Activated naive CD8-positive, alpha-beta T cell treated with anti-CD3 and anti-CD28 coated beads, Interleukin-2, amount 50 U/mL, for 24 hours (primary cell): ENCODE measurements at regions not wholly inside any gene's neighbourhood (a gene's known extent, or its start where the extent isn't known, plus 50 kb on each side); places are given as distances from the start of the nearest gene placed in this dataset.

Experiments used
- ATAC-seq: fragments of 150-1000 bp; cut with Tn5 transposase; one replicate; pipeline ENCODE4 v1.10.0; 2021
- DNase-seq: peaks from one replicate; pipeline ENCODE4 v3.0.0; 2021
- H3K27ac Mint-ChIP-seq: one replicate; pipeline ENCODE4 v1.8.0; 2021; ENCODE audit warnings: mild to moderate bottlenecking, mixed read lengths
- H3K27me3 Mint-ChIP-seq: one replicate; pipeline ENCODE4 v1.8.0; 2021; ENCODE audit warnings: mixed read lengths
- H3K36me3 Mint-ChIP-seq: one replicate; pipeline ENCODE4 v1.8.0; 2021; ENCODE audit warnings: low read depth, mixed read lengths
- H3K4me1 Mint-ChIP-seq: one replicate; pipeline ENCODE4 v1.8.0; 2021; ENCODE audit warnings: mixed read lengths
- H3K4me3 Mint-ChIP-seq: one replicate; pipeline ENCODE4 v1.8.0; 2021; ENCODE audit warnings: mild to moderate bottlenecking, moderate library complexity, mixed read lengths
- H3K9me3 Mint-ChIP-seq: one replicate; pipeline ENCODE4 v1.8.0; 2021; ENCODE audit warnings: mixed read lengths

DNA sequence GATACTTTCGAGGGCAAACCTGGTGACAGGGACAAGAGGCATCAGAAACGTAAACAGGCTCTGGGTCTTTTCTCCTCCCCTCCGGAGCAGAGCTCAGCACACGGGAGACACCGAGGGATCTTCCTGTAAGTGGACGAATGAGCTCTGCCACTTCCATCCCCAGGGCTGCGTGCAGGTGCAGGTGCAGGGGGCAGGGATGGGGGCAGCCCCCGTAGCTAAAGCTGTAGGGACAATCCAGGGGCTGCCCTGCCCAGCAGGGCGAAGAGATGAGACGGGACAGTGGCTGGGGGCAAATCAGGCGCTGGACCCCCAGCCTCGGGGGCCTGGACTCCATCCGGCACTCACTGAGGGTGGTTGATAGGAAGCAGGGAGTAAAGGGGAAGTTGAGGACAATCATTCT lies 505.4 kb downstream of the BRD1 start:
- no peak overlapping the region for H3K27ac Mint-ChIP-seq
- no peaks in the 10 kb centered on the region for H3K36me3 Mint-ChIP-seq
- H3K9me3 Mint-ChIP-seq, result peaks cover 6% of the 10 kb centered on the region
- ATAC-seq (no peak), DNase-seq (no peak)
- H3K4me3 Mint-ChIP-seq, result no peak overlapping the region
- no peaks in the 10 kb centered on the region for H3K4me1 Mint-ChIP-seq
- peaks cover 22% of the 10 kb centered on the region for H3K27me3 Mint-ChIP-seq

DNA sequence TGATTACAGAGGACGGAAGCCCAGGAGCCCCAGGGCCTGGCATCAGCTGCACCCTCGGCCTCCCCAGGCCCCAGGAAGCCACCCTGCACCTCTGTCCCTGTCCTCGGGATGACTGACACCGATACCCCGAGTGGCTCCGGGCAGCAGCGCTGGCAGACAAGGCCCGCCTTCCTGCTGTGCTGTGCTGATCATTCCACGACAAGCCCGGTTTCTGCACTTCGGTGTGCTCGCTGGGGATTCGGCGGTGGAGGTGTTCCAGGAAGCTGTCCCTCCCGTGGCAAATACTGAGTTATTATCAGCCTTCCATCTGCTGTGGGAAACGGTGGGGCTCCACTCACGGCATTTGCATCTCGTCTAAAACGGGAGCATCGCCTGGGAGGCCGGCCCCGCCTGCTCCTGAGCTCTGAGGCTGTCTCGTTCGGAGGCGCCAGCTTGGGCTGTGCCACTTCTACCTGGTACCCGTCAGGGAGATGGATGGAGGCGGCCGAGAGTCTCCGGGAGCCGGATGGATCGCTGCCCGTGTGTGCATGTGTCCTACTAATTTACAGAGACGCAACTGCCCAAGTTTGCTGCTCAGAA lies 506.1 kb downstream of the BRD1 start:
- no peaks in the 10 kb centered on the region for H3K4me1 Mint-ChIP-seq
- H3K4me3 Mint-ChIP-seq, result no peak overlapping the region
- peaks cover 22% of the 10 kb centered on the region for H3K27me3 Mint-ChIP-seq
- no peak overlapping the region for H3K27ac Mint-ChIP-seq
- no peaks in the 10 kb centered on the region for H3K36me3 Mint-ChIP-seq
- H3K9me3 Mint-ChIP-seq, result no peaks in the 10 kb centered on the region
- DNase-seq (no peak), ATAC-seq (no peak)

DNA sequence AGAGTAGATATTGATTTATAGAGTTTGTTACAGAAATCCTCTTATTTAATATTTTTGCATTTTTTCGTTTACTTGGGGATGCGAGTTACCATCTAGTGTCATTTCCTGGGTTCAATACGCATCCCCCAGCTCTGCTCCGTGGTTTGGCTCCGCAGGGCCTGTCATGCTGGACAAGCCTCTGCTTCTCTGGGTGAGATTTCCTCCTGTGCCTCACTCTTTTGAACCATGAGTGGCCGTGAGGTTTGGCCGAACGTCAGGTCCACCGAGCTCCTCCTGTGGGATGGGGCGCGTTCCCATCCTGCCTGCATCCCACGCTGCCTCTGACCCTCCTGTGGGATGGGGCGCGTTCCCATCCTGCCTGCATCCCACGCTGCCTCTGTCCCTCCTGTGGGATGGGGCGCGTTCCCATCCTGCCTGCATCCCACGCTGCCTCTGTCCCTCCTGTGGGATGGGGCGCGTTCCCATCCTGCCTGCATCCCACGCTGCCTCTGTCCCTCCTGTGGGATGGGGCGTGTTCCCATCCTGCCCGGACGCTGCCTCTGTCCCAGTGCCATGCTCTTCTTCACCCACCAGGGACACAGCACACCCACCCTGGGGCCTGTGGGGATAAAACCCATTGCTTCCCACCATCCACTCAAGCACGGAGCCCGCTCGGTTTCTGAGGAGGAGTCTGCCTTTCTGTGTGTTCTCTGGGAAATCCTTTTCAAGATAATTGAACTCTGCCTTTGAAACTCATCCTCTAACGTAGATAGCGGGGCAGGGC lies 506.8 kb downstream of the BRD1 start:
- no peaks in the 10 kb centered on the region for H3K36me3 Mint-ChIP-seq
- no peak for ATAC-seq
- H3K27ac Mint-ChIP-seq, result no peak overlapping the region
- DNase-seq, result no peak
- H3K9me3 Mint-ChIP-seq, result no peaks in the 10 kb centered on the region
- H3K4me1 Mint-ChIP-seq, result no peaks in the 10 kb centered on the region
- peaks cover 22% of the 10 kb centered on the region for H3K27me3 Mint-ChIP-seq
- no peak overlapping the region for H3K4me3 Mint-ChIP-seq

DNA sequence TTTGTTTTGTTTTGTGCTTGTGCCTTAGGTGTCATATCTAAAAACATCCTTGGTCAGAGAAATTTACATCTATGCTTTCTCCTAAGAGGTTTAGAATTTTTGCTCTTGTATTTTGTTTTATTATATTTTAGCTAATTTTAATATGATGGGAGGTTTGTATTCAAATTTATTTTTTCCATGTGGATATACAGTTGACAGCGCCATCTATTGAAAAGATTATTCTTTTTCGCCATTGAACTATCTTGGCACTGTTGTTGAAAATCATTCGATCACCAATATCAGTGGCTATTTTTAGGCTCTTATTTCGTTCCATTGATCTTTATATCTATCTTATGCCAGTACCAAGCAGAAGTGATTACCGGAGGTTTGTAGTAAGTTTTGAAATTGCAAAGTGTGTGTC lies 510.3 kb downstream of the BRD1 start:
- H3K27ac Mint-ChIP-seq, result no peak overlapping the region
- DNase-seq (no peak), ATAC-seq (no peak)
- H3K4me1 Mint-ChIP-seq, result no peaks in the 10 kb centered on the region
- H3K36me3 Mint-ChIP-seq, result no peaks in the 10 kb centered on the region
- H3K27me3 Mint-ChIP-seq, result peaks cover 23% of the 10 kb centered on the region
- H3K9me3 Mint-ChIP-seq, result no peaks in the 10 kb centered on the region
- H3K4me3 Mint-ChIP-seq, result no peak overlapping the region

DNA sequence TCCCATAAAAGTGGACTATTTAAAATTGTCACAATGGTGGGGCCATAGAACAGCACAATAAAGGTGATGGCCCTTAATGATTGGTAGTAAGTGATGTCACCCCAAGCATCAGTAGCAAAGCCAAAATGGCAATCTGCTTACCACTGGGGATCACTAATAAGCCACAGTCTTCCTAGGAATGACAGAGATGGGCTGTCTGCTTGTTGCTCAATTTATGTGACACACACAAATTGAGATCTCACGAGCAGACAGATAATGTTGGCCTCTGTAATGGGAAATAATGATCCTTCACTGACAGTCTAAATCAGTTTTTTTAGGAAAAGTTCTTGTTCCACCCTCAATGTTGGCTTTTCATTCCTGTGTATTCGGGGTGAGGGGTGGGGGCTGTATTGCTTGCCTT lies 515.1 kb downstream of the BRD1 start:
- DNase-seq (no peak), ATAC-seq (no peak)
- H3K36me3 Mint-ChIP-seq, result no peaks in the 10 kb centered on the region
- H3K27me3 Mint-ChIP-seq, result peaks cover 27% of the 10 kb centered on the region
- H3K4me3 Mint-ChIP-seq, result no peak overlapping the region
- no peak overlapping the region for H3K27ac Mint-ChIP-seq
- no peaks in the 10 kb centered on the region for H3K9me3 Mint-ChIP-seq
- H3K4me1 Mint-ChIP-seq, result no peaks in the 10 kb centered on the region

DNA sequence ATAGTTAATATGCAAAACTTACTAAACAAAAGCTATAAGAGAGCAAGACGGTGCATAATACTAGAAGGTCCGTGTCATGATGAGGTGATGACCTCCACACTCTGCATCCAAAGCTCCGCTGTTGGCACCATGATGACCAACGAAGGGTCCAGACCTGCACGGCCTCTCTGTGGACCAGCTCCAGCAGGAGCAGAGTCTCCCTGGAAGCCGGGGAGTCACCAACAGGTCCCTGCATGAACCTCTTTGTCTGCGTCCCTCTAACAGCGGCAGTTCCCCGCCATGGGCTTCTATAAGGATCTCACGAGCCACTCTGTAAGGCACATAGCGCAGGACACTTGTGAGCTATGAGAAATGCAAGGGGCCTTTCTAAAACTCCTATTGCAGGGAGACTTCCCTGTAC lies 517.3 kb downstream of the BRD1 start:
- peaks cover 30% of the 10 kb centered on the region for H3K27me3 Mint-ChIP-seq
- H3K36me3 Mint-ChIP-seq, result no peaks in the 10 kb centered on the region
- no peaks in the 10 kb centered on the region for H3K9me3 Mint-ChIP-seq
- ATAC-seq (no peak), DNase-seq (no peak)
- H3K4me1 Mint-ChIP-seq, result no peaks in the 10 kb centered on the region
- no peak overlapping the region for H3K4me3 Mint-ChIP-seq
- H3K27ac Mint-ChIP-seq, result no peak overlapping the region

DNA sequence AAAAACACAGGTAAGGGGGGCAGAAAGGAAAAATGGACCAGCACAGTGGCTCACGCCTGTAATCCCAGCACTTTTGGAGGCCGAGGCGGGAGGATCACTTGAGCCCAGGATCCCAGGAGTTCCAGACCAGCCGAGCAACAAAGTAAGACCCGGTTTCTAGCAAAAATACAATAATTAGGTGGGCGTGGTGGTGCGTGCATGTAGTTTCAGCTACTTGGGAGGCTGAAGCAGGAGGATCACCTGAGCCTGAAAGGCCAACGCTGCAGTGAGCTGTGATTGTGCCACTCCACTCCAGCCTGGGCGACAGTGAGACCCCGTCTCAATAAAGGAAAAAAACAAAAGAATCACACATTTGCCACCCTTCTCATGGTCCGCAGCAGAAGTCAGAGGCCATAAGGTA lies 519.4 kb downstream of the BRD1 start:
- ATAC-seq, result no peak

DNA sequence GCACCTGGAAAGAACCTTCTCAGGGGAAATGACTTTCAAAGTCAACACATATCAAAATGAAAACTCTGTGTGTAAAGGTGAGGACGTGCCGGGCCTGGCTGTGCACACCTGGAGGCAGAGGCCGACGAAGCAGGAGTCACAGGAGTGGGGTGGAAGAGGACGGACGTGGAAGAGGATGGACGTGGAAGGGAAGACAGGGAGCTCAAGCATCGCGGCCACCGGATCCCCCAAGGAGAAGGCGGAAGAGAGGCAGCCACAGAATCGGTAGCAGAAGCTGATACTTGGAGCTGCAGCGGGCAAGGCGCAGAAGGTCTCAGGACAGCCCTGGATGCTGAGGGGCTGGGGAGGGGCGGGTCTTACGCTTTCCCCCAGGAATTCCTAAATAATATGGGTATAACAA lies 519.8 kb downstream of the BRD1 start:
- Mint-ChIP-seq H3K36me3 (no peaks in the 10 kb centered on the region), H3K4me1 (no peaks in the 10 kb centered on the region), H3K27me3 (peaks cover 26% of the 10 kb centered on the region), H3K9me3 (no peaks in the 10 kb centered on the region), H3K27ac (no peak overlapping the region), H3K4me3 (no peak overlapping the region)
- DNase-seq (no peak), ATAC-seq (no peak)

More for the DNA sequence above, 519.4 kb downstream of the BRD1 start:
- DNase-seq, result no peak
- Mint-ChIP-seq H3K27ac (no peak overlapping the region), H3K27me3 (peaks cover 30% of the 10 kb centered on the region), H3K4me3 (no peak overlapping the region), H3K9me3 (no peaks in the 10 kb centered on the region), H3K36me3 (no peaks in the 10 kb centered on the region), H3K4me1 (no peaks in the 10 kb centered on the region)

DNA sequence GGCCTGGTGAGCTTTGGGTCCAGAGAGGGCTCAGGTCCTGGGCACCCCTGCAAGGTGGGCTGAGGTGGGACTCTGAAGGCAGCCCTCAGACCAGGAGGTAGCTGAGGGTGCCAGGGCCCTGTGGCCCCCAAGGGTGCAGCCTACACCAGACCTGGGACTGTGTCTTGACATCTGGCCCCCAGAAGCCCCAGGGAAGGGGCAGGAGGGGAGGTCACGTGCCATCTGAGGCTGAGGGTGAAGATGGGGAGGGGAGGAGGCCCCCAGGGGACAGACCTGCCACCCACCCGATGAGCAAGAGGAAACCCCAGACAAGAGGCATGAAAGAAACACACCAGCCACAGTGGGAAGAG lies 520.2 kb downstream of the BRD1 start:
- no peak overlapping the region for H3K27ac Mint-ChIP-seq
- H3K36me3 Mint-ChIP-seq, result no peaks in the 10 kb centered on the region
- peaks cover 26% of the 10 kb centered on the region for H3K27me3 Mint-ChIP-seq
- H3K4me3 Mint-ChIP-seq, result no peak overlapping the region
- no peaks in the 10 kb centered on the region for H3K4me1 Mint-ChIP-seq
- H3K9me3 Mint-ChIP-seq, result no peaks in the 10 kb centered on the region
- ATAC-seq, result no peak
- DNase-seq, result no peak

DNA sequence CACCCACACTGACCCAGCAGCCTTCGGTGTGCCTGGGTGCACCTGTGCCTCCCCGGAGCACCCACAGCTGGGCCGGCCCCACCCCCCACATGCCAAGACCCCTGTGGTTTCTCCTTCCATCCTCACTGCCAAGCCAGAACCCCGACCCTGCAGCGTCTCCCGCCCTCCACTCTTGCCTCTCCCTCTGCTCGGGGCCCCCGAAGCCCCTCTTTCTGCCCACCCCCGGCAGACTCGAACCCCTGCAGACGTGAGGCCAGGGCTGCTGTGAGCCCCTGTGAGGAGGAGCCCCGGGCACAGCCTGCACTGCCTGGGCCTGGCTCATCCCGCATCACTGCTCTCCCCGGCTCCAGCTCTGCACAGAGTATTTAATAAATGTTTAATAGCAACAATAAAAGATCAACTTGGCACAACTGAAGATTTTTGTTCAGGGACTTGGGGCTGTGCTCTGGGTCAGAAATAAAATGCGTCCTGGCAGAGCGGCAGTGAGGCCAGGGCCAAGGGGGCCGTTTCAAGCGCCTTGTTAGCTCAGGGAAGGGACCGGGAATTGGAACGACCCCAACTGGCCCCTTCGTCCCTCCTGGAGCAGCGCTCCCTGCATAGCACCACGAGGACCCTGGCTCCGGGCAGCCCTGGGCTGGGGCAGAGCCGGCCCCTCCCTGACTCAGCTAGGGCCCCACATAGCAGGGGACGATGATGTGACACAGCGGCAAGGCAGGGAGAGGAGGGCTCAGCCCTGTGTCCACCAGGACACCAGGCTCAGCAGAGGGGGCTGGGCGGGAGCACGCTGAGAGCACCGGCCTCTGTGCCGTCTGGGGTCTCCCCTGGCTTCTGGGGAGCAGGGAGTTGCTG lies 520.8 kb downstream of the BRD1 start:
- Mint-ChIP-seq H3K27me3 (peaks cover 22% of the 10 kb centered on the region), H3K27ac (no peak overlapping the region), H3K4me3 (no peak overlapping the region), H3K9me3 (no peaks in the 10 kb centered on the region), H3K4me1 (no peaks in the 10 kb centered on the region), H3K36me3 (no peaks in the 10 kb centered on the region)
- no peak for DNase-seq
- no peak for ATAC-seq

DNA sequence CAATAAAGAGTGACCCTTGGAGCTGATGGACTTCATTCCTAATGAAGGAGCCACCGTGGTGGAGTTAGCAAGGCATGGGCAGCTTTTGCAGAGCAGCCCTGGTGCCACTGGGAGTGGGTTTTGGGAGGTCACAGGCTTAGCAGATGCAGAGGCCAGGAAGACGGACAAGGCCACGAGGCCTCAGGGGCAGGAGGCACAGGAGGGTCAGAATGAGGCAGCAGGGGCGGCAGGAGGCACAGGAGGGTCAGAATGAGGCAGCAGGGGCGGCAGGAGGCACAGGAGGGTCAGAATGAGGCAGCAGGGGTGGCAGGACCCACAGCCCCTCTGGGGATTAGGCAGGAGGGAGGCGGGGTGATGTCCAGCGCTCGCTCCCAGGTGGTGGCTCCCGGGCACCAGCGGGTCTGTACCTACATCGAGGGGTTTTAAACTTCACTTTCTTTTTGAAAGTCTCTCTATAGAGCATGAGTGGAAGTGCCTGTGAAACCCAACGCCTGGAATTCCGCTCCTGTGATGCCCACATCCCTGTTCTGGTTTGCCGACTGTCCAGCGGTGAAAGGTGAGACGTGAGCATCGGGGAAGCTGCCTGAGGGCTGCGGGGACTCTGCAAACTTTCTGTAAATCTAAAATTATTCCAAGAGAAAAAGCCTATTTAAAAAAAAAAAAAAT lies 521.6 kb downstream of the BRD1 start:
- Mint-ChIP-seq H3K27me3 (peaks cover 22% of the 10 kb centered on the region), H3K36me3 (no peaks in the 10 kb centered on the region), H3K4me1 (no peaks in the 10 kb centered on the region), H3K9me3 (no peaks in the 10 kb centered on the region), H3K4me3 (no peak overlapping the region), H3K27ac (no peak overlapping the region)
- DNase-seq, result no peak
- no peak for ATAC-seq

DNA sequence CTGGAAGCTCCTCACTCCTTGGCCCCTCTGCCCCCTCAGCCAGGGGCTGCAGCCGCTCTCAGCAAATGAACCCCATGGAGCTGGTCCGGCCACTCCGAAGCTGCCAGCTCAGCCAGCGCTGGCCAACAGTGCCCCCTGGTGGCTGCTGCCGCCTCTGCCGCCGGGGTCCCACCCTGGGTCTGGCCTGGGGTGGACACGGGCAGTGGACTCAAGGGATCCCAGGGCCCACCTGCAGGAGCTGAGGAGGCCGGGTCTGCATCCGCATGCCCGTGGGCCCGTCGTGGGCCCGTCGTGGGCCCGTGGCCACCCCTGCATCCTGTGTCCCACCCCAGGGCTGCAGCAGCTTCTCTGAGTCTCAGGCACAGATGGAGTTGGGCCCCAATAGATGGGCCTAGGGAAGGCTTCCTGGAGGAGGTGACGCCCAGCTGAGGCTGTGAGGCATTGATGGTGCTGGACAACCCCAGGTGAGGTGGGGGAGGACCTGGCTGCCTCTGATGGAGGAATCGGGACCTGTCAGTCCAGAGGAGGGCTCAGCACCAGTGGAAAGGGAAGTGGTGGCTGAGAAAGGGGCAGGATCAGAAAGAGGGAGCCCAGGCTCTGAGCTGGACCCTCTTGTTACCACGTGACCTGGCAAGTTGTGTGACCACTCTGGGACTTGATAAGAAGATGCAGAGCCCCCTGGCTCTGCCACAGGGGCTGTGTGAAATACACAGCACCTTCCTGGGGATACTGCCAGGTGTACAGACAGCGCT lies 522.3 kb downstream of the BRD1 start:
- peak; percentile 79 for DNase-seq
- Mint-ChIP-seq H3K27me3 (peaks cover 22% of the 10 kb centered on the region), H3K36me3 (no peaks in the 10 kb centered on the region), H3K4me1 (no peaks in the 10 kb centered on the region), H3K4me3 (no peak overlapping the region), H3K27ac (no peak overlapping the region), H3K9me3 (no peaks in the 10 kb centered on the region)
- peak; percentile 57 for ATAC-seq

DNA sequence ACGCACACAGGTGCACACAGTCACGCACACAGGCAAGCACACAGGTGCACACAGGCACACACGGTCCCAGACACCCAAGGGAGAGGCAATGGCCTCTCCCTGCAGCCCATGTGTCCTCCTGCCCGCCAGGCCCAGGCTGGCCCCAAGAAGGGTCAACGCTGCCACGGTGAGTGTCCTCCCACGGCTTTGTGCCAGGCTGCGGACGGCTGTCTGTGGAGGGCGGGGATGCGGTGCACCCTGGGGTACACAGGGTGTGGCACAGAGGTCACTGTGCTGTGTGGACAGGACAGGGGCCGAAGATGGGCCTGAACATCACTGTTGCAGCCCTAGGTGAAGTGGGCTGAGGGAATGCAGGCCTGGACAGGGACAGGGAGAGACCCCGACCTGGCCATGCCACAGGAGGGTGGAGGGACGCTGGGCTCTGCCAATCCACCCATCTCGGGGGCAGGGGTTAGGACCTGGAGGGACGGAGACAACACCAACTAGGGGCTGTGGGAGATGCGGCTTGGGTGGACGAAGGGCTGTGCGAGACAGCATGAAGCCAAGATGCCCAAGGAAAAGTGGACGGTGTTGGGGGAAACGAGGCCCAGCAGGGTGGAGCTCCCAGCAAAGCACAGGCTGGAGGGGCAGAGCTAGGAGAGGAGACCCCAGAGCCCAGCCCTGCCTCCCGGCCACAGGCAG lies 523.8 kb downstream of the BRD1 start:
- peaks cover 13% of the 10 kb centered on the region for H3K27me3 Mint-ChIP-seq
- no peaks in the 10 kb centered on the region for H3K36me3 Mint-ChIP-seq
- ATAC-seq, result no peak
- H3K9me3 Mint-ChIP-seq, result no peaks in the 10 kb centered on the region
- no peak overlapping the region for H3K27ac Mint-ChIP-seq
- DNase-seq, result no peak
- no peaks in the 10 kb centered on the region for H3K4me1 Mint-ChIP-seq
- no peak overlapping the region for H3K4me3 Mint-ChIP-seq
